ENCODE measurements at regions not wholly inside any gene's neighbourhood (a gene's known extent, or its start where the extent isn't known, plus 50 kb on each side); places are given as distances from the start of the nearest gene placed in this dataset.
"Not testable (repeated sequence)": the region's sequence is repeated elsewhere in the genome, so short reads cannot be mapped to it uniquely, and the experiment has no call there.

- H3K36me3 Mint-ChIP-seq (ENCODE audit: low read depth) = no peaks in the 10 kb centered on the region
- TF ChIP-seq CTCF (IDR thresholded peaks at IDR 0.05) = no peak
- H3K27ac Mint-ChIP-seq (ENCODE audit: unreplicated experiment) = no peak overlapping the region
- H3K4me3 Mint-ChIP-seq (ENCODE audit: unreplicated experiment) = no peak overlapping the region
- no peaks in the 10 kb centered on the region for H3K9me3 Mint-ChIP-seq (ENCODE audit: low read depth)
- peaks cover 9% of the 10 kb centered on the region for H3K27me3 Mint-ChIP-seq (ENCODE audit: low read depth)
- no peaks in the 10 kb centered on the region for H3K4me1 Mint-ChIP-seq (ENCODE audit: low read depth)
- no peak for DNase-seq (ENCODE audit: low spot score)
These were observed 100.1 kb downstream of the OTUD1 start for GRCh38 chr10:23538968-23539367.

GRCh38 chr10:23540401-23541030 lies 101.6 kb downstream of the OTUD1 start:
- no peak for DNase-seq (ENCODE audit: low spot score)
- Mint-ChIP-seq H3K36me3 (ENCODE audit: low read depth) (no peaks in the 10 kb centered on the region), H3K4me3 (ENCODE audit: unreplicated experiment) (no peak overlapping the region), H3K27ac (ENCODE audit: unreplicated experiment) (no peak overlapping the region), H3K27me3 (ENCODE audit: low read depth) (peaks cover 6% of the 10 kb centered on the region), H3K4me1 (ENCODE audit: low read depth) (no peaks in the 10 kb centered on the region), H3K9me3 (ENCODE audit: low read depth) (no peaks in the 10 kb centered on the region)
- TF ChIP-seq CTCF (IDR thresholded peaks at IDR 0.05) = no peak

- H3K36me3 Mint-ChIP-seq (ENCODE audit: low read depth) = no peaks in the 10 kb centered on the region
- no peak for TF ChIP-seq CTCF (IDR thresholded peaks at IDR 0.05)
- no peak overlapping the region for H3K27ac Mint-ChIP-seq (ENCODE audit: unreplicated experiment)
- H3K4me3 Mint-ChIP-seq (ENCODE audit: unreplicated experiment) = no peak overlapping the region
- no peaks in the 10 kb centered on the region for H3K4me1 Mint-ChIP-seq (ENCODE audit: low read depth)
- peaks cover under 1% of the 10 kb centered on the region for H3K27me3 Mint-ChIP-seq (ENCODE audit: low read depth)
- DNase-seq (ENCODE audit: low spot score) = no peak
- H3K9me3 Mint-ChIP-seq (ENCODE audit: low read depth) = peaks cover 8% of the 10 kb centered on the region
These were observed 105.0 kb downstream of the OTUD1 start for GRCh38 chr10:23543691-23544380.

GRCh38 chr10:23545866-23546265 lies 107.0 kb downstream of the OTUD1 start:
- not testable (repeated sequence) for H3K36me3 Mint-ChIP-seq (ENCODE audit: low read depth); H3K27me3 Mint-ChIP-seq (ENCODE audit: low read depth); H3K4me1 Mint-ChIP-seq (ENCODE audit: low read depth); H3K4me3 Mint-ChIP-seq (ENCODE audit: unreplicated experiment); DNase-seq (ENCODE audit: low spot score); H3K27ac Mint-ChIP-seq (ENCODE audit: unreplicated experiment)
- H3K9me3 Mint-ChIP-seq (ENCODE audit: low read depth) = peaks cover 11% of the 10 kb centered on the region

GRCh38 chr10:23556727-23557440 lies 118.0 kb downstream of the OTUD1 start:
- Mint-ChIP-seq H3K9me3 (ENCODE audit: low read depth) (peaks cover 34% of the 10 kb centered on the region), H3K27ac (ENCODE audit: unreplicated experiment) (no peak overlapping the region), H3K4me1 (ENCODE audit: low read depth) (no peaks in the 10 kb centered on the region), H3K27me3 (ENCODE audit: low read depth) (no peaks in the 10 kb centered on the region), H3K36me3 (ENCODE audit: low read depth) (no peaks in the 10 kb centered on the region), H3K4me3 (ENCODE audit: unreplicated experiment) (no peak overlapping the region)
- DNase-seq (ENCODE audit: low spot score) = no peak
- TF ChIP-seq CTCF (IDR thresholded peaks at IDR 0.05) = no peak
